Ovary (tissue), 1 donor: ENCODE measurements at regions not wholly inside any gene's neighbourhood (a gene's known extent, or its start where the extent isn't known, plus 50 kb on each side); places are given as distances from the start of the nearest gene placed in this dataset.

Source experiments
- EP300 ChIP-seq: sonication (generic); formaldehyde crosslinking; IDR thresholded peaks from one replicate; pipeline ENCODE4 v1.6.1; 2017; ENCODE audit warnings: antibody characterized with exemption
- POLR2A ChIP-seq: fragments of 450-650 bp; IDR thresholded peaks from one replicate; pipeline ENCODE4 v1.6.1; 2017; ENCODE audit warnings: antibody characterized with exemption, mild to moderate bottlenecking, moderate library complexity

GRCh38 chr2:62447411-62447810 lies 58.6 kb downstream of the TMEM17 start:
- TF ChIP-seq POLR2A, result no peak
- TF ChIP-seq EP300, result no peak
